Femur (tissue), 1 donor: ENCODE measurements at regions not wholly inside any gene's neighbourhood (a gene's known extent, or its start where the extent isn't known, plus 50 kb on each side); places are given as distances from the start of the nearest gene placed in this dataset.

Experiments
- DNase-seq: peaks from one replicate; pipeline ENCODE4 v3.0.0-alpha.2; 2017

DNA sequence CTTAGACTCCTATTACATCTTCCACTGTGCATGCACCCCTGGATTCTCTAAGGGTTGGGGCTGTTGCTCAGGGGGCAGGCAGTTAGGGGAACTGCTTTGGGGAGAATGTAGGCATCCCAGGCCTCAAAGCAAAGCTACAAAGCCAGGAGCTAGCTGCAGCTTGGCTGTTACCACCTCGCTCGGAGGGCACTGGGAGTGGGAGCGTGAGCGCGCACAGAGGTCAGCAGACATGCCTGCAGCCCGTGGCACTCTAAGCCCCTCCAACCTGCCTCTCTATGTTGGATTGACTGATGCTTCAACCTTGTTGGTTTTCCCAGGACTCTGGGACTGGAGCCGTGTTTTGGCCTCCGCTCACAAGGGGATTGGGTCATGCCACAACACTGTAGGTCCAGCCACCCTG, 69.8 kb downstream of the CPN2 start:
- DNase-seq, result no peak

DNA sequence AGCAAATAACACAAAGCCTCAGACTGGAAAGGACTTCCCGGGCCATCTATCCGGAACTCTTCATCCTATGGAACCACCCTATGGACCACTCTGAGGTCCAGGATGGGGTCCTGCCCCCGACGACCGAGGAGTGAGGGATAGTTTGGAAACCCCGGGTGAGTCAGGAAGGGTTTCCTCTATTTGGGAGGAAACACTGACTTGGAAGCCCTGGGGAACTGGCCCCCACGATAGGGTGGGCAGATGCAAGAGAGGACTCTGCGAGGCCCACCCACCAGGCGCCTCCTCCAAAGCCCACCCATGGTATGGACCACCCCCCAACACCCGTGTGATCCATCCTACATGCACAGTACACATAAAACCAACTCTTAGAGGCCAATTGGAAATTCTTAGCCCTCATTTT, 69.4 kb downstream of the CPN2 start:
- DNase-seq, result peak; percentile 14

GRCh38 chr3:194282436-194283122, 68.5 kb downstream of the CPN2 start:
- peak; percentile 75 for DNase-seq

DNA sequence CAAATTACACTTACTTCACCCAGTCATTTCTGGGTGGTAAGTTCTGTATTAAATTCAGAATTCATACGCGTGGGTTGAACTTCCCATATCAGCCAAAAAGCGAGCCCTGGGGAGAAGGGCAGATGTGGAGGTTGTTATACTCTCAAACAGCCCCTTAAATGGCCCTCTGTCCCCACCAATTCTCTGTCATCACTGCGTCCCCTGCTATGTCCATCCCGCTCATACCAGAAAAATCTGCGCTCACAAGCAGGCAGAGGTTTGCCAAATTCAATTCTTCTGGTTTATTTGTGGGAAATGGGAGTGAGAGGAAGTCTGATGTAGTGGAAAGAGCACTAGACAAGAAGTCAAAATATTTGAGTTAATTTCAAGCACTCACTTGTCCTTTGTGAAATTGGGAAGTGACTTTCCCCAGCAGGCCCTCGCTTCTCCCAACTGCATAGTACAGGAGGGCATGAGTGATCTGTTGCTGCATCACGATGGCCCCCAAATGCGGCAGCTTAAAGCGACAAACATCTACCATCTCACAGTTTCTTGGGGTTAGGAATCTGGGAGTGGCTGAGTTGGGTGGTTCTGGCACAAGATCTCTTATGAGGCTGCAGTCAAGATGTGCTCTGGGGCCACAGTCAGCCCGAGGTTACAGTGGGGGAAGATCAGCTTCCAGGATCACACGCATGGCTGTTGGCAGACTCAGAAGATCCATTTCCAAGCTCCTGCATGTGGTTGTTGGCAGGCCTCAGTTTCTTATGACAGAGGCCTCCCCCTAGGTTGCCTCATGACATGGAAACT, 67.7 kb downstream of the CPN2 start:
- peak; percentile 52 for DNase-seq

DNA sequence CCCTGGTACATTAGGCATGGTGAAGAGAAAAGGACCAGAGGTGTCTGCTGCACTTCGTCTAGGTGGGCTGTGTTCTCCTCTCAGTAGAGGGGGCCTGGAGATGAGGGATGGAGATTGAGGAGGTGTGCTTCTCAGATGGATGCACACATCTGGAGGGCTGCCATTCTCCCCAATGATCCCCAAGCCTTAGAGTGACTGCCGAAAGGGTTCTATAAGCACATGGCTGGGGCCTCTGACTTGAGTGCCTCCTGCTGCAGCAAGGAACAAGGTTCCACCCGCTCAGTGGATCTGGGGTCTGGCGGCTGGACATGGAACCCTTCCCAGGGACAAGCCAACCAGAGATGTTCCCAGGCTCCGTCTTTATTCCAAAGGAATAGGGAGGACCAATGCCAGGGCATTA, 66.8 kb downstream of the CPN2 start:
- peak; percentile 15 for DNase-seq

- DNase-seq, result peak; percentile 35
Observed at GRCh38 chr3:194285024-194285849, 65.9 kb downstream of the CPN2 start.

DNA sequence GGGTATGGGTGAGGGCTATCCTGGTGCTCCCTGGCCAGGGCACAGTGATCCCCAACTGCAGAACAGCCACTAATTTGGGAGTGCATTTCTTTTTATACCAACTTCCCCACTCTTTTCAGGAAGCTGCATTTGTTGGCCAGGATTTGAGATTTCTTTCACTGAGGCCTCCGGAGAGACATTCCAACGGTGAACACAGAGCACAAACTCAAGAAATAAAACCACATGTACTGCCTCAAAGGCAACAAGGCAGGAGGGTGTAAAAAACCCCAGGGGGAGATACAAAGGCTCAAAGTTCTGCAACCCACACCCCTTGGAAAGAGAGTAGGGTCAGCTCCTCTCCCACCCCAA, 65.3 kb downstream of the CPN2 start:
- DNase-seq, result peak; percentile 61

GRCh38 chr3:194286375-194287146, 64.6 kb downstream of the CPN2 start:
- no peak for DNase-seq

- no peak for DNase-seq
Observed at GRCh38 chr3:194287374-194287773, 63.8 kb downstream of the CPN2 start.

DNA sequence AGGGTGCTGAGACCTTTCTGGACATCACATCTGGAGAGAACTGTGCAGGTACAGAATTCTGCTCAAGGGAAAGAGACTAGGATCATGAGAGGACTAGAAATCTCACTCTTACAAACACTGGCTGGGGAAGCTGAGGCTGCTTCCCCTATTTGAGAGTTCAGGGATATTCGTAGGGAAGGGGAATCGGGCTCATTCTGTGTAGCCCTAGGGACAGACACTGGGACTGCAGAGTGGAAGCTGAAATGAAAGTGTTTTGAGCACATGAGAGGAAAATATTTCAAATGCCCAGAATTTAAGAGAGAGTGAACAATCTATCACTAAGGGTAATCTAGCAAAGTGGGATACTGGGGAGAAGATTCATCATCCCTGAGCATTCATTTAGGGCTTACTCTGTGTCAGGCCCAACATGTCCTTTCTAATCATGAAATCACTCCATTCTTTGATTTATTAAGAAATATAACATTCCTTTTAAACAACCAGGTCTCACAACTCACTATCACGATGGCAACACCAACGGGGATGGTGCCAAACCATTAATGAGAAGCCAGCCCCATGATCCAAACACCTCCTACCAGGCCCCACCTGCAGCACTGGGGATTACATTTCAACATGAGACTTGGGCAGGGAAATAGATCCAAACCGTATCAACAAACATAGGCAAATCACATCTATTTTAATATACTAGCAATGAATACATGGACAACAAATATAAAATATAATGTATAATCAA, 63.0 kb downstream of the CPN2 start:
- DNase-seq, result no peak
